IMR-90 (cell line): ENCODE measurements at regions not wholly inside any gene's neighbourhood (a gene's known extent, or its start where the extent isn't known, plus 50 kb on each side); places are given as distances from the start of the nearest gene placed in this dataset.
"Not testable (repeated sequence)": the region's sequence is repeated elsewhere in the genome, so short reads cannot be mapped to it uniquely, and the experiment has no call there.

Source experiments
- ATAC-seq: fragments of 200-7000 bp; cut with Tn5 transposase; 2 replicates; pipeline ENCODE4 v1.9.1; 2020; ENCODE audit warnings: low read depth, mild to moderate bottlenecking, moderate library complexity
- BruUV-seq: library from RNA; stranded (reverse); fragments of 400-500 nt; replicated peaks from 2 replicates; lab custom pipeline; 2021; lab: Mats Ljungman, UMichigan
- CTCF ChIA-PET: fragments of 300-600 bp; formaldehyde crosslinking; extraction: SDS; loops from one replicate; lab custom pipeline; 2021; ENCODE audit warnings: antibody characterized with exemption; lab: Yijun Ruan, JAX
- POLR2A ChIA-PET: fragments of 300-600 bp; sonication (Branson Sonifier 250); formaldehyde crosslinking; loops from one replicate; lab custom pipeline; 2022; ENCODE audit warnings: antibody characterized with exemption; ENCODE audit not compliant: unreplicated experiment; lab: Charles Lee
- DNase-seq: peaks from one replicate; pipeline ENCODE4 v3.0.0; 2013
- H2AFZ ChIP-seq: replicated peaks from 2 replicates; pipeline ENCODE3; 2013; ENCODE audit warnings: low read length, mild to moderate bottlenecking; ENCODE audit not compliant: poor library complexity
- H2AK5ac ChIP-seq: 2 replicates; pipeline ENCODE4 v1.6.1; 2013; ENCODE audit warnings: low read depth, low read length, inconsistent platforms
- H2AK9ac ChIP-seq: replicated peaks from 2 replicates; pipeline ENCODE3; 2013; ENCODE audit warnings: mild to moderate bottlenecking, low read depth, low read length, moderate library complexity; ENCODE audit not compliant: poor library complexity
- H2BK120ac ChIP-seq: 2 replicates; pipeline ENCODE4 v1.6.1; 2013; ENCODE audit warnings: low read depth, low read length, inconsistent platforms
- H2BK15ac ChIP-seq: 3 replicates; pipeline ENCODE4 v1.6.1; 2013; ENCODE audit warnings: low read depth, low read length, inconsistent platforms
- H2BK20ac ChIP-seq: 2 replicates; pipeline ENCODE4 v1.6.1; 2013; ENCODE audit warnings: low read depth, mild to moderate bottlenecking, inconsistent platforms, low read length, moderate library complexity
- H2BK5ac ChIP-seq: 2 replicates; pipeline ENCODE4 v1.6.1; 2013; ENCODE audit warnings: mild to moderate bottlenecking, low read depth, low read length, inconsistent platforms; ENCODE audit not compliant: poor library complexity, severe bottlenecking
- H3K14ac ChIP-seq: replicated peaks from 2 replicates; pipeline ENCODE4 v1.6.1; 2013; ENCODE audit warnings: low read depth, low read length, inconsistent platforms
- H3K18ac ChIP-seq: 2 replicates; pipeline ENCODE4 v1.6.1; 2013; ENCODE audit warnings: low read depth, low read length, control low read depth
- H3K23ac ChIP-seq: 2 replicates; pipeline ENCODE4 v1.6.1; 2013; ENCODE audit warnings: low read depth, low read length, inconsistent platforms
- H3K27ac ChIP-seq: 2 replicates; pipeline ENCODE4 v1.5.1; 2013; ENCODE audit warnings: mild to moderate bottlenecking, control low read depth, low read length; ENCODE audit not compliant: insufficient read depth
- H3K27me3 ChIP-seq: 2 replicates; pipeline ENCODE4 v1.6.1; 2013; ENCODE audit warnings: low read length; ENCODE audit not compliant: control insufficient read depth, insufficient read depth
- H3K36me3 ChIP-seq: 2 replicates; pipeline ENCODE4 v1.6.1; 2013; ENCODE audit warnings: low read length, mixed read lengths; ENCODE audit not compliant: control insufficient read depth, insufficient read depth
- H3K4ac ChIP-seq: 2 replicates; pipeline ENCODE4 v1.6.1; 2013; ENCODE audit warnings: low read depth, low read length, inconsistent platforms
- H3K4me1 ChIP-seq: 2 replicates; pipeline ENCODE4 v1.6.1; 2013; ENCODE audit warnings: low read length, mixed read lengths; ENCODE audit not compliant: control insufficient read depth, insufficient read depth
- H3K4me2 ChIP-seq: 2 replicates; pipeline ENCODE4 v1.6.1; 2013; ENCODE audit warnings: low read depth, mild to moderate bottlenecking, control low read depth, low read length, moderate library complexity
- H3K4me3 ChIP-seq: 2 replicates; pipeline ENCODE4 v1.5.1; 2013; ENCODE audit warnings: low read depth, mild to moderate bottlenecking, control low read depth, low read length, moderate library complexity; ENCODE audit not compliant: insufficient read depth
- H3K56ac ChIP-seq: 2 replicates; pipeline ENCODE4 v1.6.1; 2013; ENCODE audit warnings: low read length, inconsistent platforms; ENCODE audit not compliant: insufficient read depth; ENCODE audit errors: extremely low read depth
- H3K79me1 ChIP-seq, 2 experiments: 2 replicates each; pipeline ENCODE4 v1.6.1; 2013; ENCODE audit warnings: low read length in 2 of 2, inconsistent platforms in 1 of 2, low read depth in 1 of 2
- H3K9ac ChIP-seq: 2 replicates; pipeline ENCODE4 v1.6.1; 2013; ENCODE audit warnings: low read depth, low read length, control low read depth
- H3K9me1 ChIP-seq: 2 replicates; pipeline ENCODE4 v1.6.1; 2013; ENCODE audit warnings: low read length, inconsistent platforms; ENCODE audit not compliant: insufficient read depth
- H3K9me3 ChIP-seq: 2 replicates; pipeline ENCODE4 v1.6.1; 2013; ENCODE audit warnings: low read length; ENCODE audit not compliant: control insufficient read depth, insufficient read depth
- H4K20me1 ChIP-seq: 2 replicates; pipeline ENCODE4 v1.6.1; 2013; ENCODE audit warnings: low read length, inconsistent platforms; ENCODE audit not compliant: insufficient read depth
- H4K5ac ChIP-seq: 2 replicates; pipeline ENCODE4 v1.6.1; 2013; ENCODE audit warnings: mild to moderate bottlenecking, low read depth, low read length, control low read depth
- H4K8ac ChIP-seq, 2 experiments: 2 replicates each; pipeline ENCODE4 v1.6.1; 2013; ENCODE audit warnings: low read depth in 2 of 2, low read length in 2 of 2, control low read depth in 1 of 2, inconsistent platforms in 1 of 2
- H4K91ac ChIP-seq: 2 replicates; pipeline ENCODE4 v1.6.1; 2013; ENCODE audit warnings: low read depth, low read length, inconsistent platforms; ENCODE audit not compliant: insufficient read depth
- WGBS, 2 experiments: methylation state at CpG; one replicate each; pipeline versions ENCODE4 v1.1.5 to v1.1.7; 2013; ENCODE audit warnings: missing lambda C conversion rate in 2 of 2; ENCODE audit not compliant: insufficient read length in 1 of 2; ENCODE audit errors: extremely low coverage in 2 of 2; 5-methylcytosine and 5-hydroxymethylcytosine counted together
- dilution Hi-C: fragments of 300-500 bp; cut with HindIII; formaldehyde crosslinking; loops from one replicate; pipeline ENCODE4 v1.14.3; 2018; ENCODE audit warnings: low sequenced_read_pairs; ENCODE audit not compliant: unreplicated experiment
- in situ Hi-C: fragments of 300-500 bp; cut with MboI; formaldehyde crosslinking; loops from 3 replicates; pipeline ENCODE4 v1.14.3; 2019; ENCODE audit warnings: low sequenced_read_pairs, inconsistent platforms, mixed read lengths
- intact Hi-C: fragments of 100-400 bp; cut with micrococcal nuclease; formaldehyde crosslinking; loops from 2 replicates; pipeline ENCODE4 v1.10.0; 2022

GRCh38 chr15:67939179-67939578 is 99.3 kb upstream of the RNU6-1 start:
- H3K9ac ChIP-seq, H3K18ac ChIP-seq, H3K56ac ChIP-seq, H2BK20ac ChIP-seq, H3K79me1 ChIP-seq, H3K4me2 ChIP-seq, H2AK9ac ChIP-seq, H3K14ac ChIP-seq, H2BK15ac ChIP-seq, H4K8ac ChIP-seq, H3K4me1 ChIP-seq, DNase-seq, H3K9me1 ChIP-seq, H2AFZ ChIP-seq, H4K91ac ChIP-seq, H2AK5ac ChIP-seq, ATAC-seq, H3K23ac ChIP-seq, CTCF ChIA-PET, dilution Hi-C loops, H3K27me3 ChIP-seq, H3K4ac ChIP-seq, H3K36me3 ChIP-seq, intact Hi-C loops, H3K4me3 ChIP-seq, H2BK120ac ChIP-seq, H3K9me3 ChIP-seq, BruUV-seq, H4K20me1 ChIP-seq, POLR2A ChIA-PET, H3K27ac ChIP-seq, in situ Hi-C loops, H4K5ac ChIP-seq, H2BK5ac ChIP-seq: not testable (repeated sequence)
- WGBS, 2 experiments: no CpG with 5 or more reads among the region's 5 CpGs

- CTCF ChIA-PET, DNase-seq, intact Hi-C loops, H3K9ac ChIP-seq, H3K56ac ChIP-seq, H3K79me1 ChIP-seq, H3K9me3 ChIP-seq, H3K4me3 ChIP-seq, H3K14ac ChIP-seq, H3K4me1 ChIP-seq, H3K27me3 ChIP-seq, POLR2A ChIA-PET, H3K23ac ChIP-seq, H3K36me3 ChIP-seq, H2AFZ ChIP-seq, H2BK15ac ChIP-seq, BruUV-seq, H4K20me1 ChIP-seq, H2BK20ac ChIP-seq, H3K27ac ChIP-seq, H4K5ac ChIP-seq, H3K4me2 ChIP-seq, in situ Hi-C loops, H4K91ac ChIP-seq, H3K18ac ChIP-seq, H4K8ac ChIP-seq, H2BK5ac ChIP-seq, dilution Hi-C loops, H2AK9ac ChIP-seq, H3K9me1 ChIP-seq, H3K4ac ChIP-seq, ATAC-seq, H2AK5ac ChIP-seq, H2BK120ac ChIP-seq: not testable (repeated sequence)
- WGBS, 2 experiments: no CpG with 5 or more reads among the region's 5 CpGs
Observed at GRCh38 chr15:67939588-67940323, 99.9 kb upstream of the RNU6-1 start.
